ENCODE measurements at regions not wholly inside any gene's neighbourhood (a gene's known extent, or its start where the extent isn't known, plus 50 kb on each side); places are given as distances from the start of the nearest gene placed in this dataset.

GRCh38 chr1:87410776-87411480 is 82.2 kb downstream of the LMO4 start:
- no peak for TF ChIP-seq CTCF (conservative IDR thresholded peaks at IDR 0.05 in 1 of 2, IDR thresholded peaks at IDR 0.05 in 1 of 2; ENCODE audit: low read depth in 1 of 2, low read length in 2 of 2)
- no peak for TF ChIP-seq EZH2 (IDR thresholded peaks at IDR 0.05; ENCODE audit: low read length, missing control alignments)

Measured in fibroblast of lung (primary cell).